GM12878 (cell line): ENCODE measurements at regions not wholly inside any gene's neighbourhood (a gene's known extent, or its start where the extent isn't known, plus 50 kb on each side); places are given as distances from the start of the nearest gene placed in this dataset.

Source experiments
- ATAC-seq: fragments of 200-7000 bp; cut with Tn5 transposase; 3 replicates; pipeline ENCODE4 v1.9.1; 2020; ENCODE audit warnings: mild to moderate bottlenecking, moderate library complexity
- BruUV-seq: library from RNA; stranded (reverse); fragments of 400-500 nt; replicated peaks from 2 replicates; lab custom pipeline; 2021; lab: Mats Ljungman, UMichigan
- CTCF ChIA-PET: fragments of 300-600 bp; sonication (Branson Sonifier 250); formaldehyde crosslinking; extraction: SDS; loops from one replicate; lab custom pipeline; 2021; ENCODE audit warnings: inconsistent platforms; lab: Yijun Ruan, JAX
- POLR2A ChIA-PET: fragments of 350-600 bp; formaldehyde crosslinking; extraction: SDS; loops from one replicate; lab custom pipeline; 2021; ENCODE audit warnings: inconsistent platforms; lab: Charles Lee
- RAD21 ChIA-PET: fragments of 300-600 bp; sonication (Branson Sonifier 250); formaldehyde crosslinking; loops from one replicate; lab custom pipeline; 2023; ENCODE audit warnings: antibody characterized with exemption; ENCODE audit not compliant: unreplicated experiment; lab: Charles Lee
- SMC1A ChIA-PET: fragments of 300-600 bp; sonication (Branson Sonifier 250); formaldehyde crosslinking; loops from one replicate; lab custom pipeline; 2023; ENCODE audit not compliant: unreplicated experiment, uncharacterized antibody; lab: Charles Lee
- DNase-seq: peaks from one replicate; pipeline ENCODE4 v3.0.0-alpha.2; 2011; ENCODE audit warnings: low read depth, low spot score
- FAIRE-seq: peaks from 3 replicates; lab custom pipeline; 2011; peaks lifted over from hg19 to GRCh38; lab: Jason Lieb, UNC
- H2AFZ ChIP-seq: 2 replicates; pipeline ENCODE4 v1.6.0; 2011; ENCODE audit warnings: low read depth, low read length, control low read depth; ENCODE audit not compliant: control insufficient read depth
- H3K27ac ChIP-seq: 2 replicates; pipeline ENCODE4 v1.5.1; 2011; ENCODE audit warnings: control low read depth; ENCODE audit not compliant: control insufficient read depth, insufficient read depth
- H3K27me3 ChIP-seq, 2 experiments: replicated peaks in 1 of 2; 2 replicates each; pipeline versions ENCODE4 v1.6.0 to v1.6.1; 2011; ENCODE audit warnings: low read length in 1 of 2; ENCODE audit not compliant: control insufficient read depth in 2 of 2, insufficient read depth in 2 of 2
- H3K36me3 ChIP-seq, 2 experiments: 2 replicates each; pipeline ENCODE4 v1.5.1; 2011; ENCODE audit warnings: low read length in 1 of 2; ENCODE audit not compliant: control insufficient read depth in 2 of 2, insufficient read depth in 2 of 2
- H3K4me1 ChIP-seq: 2 replicates; pipeline ENCODE4 v1.6.1; 2011; ENCODE audit warnings: mild to moderate bottlenecking, low read length, moderate library complexity, mixed read lengths; ENCODE audit not compliant: control insufficient read depth, insufficient read depth
- H3K4me2 ChIP-seq: 2 replicates; pipeline ENCODE4 v1.6.0; 2011; ENCODE audit warnings: control low read depth; ENCODE audit not compliant: control insufficient read depth, insufficient read depth
- H3K4me3 ChIP-seq: fragments of 200-600 bp; sonication (generic); 2 replicates; pipeline ENCODE4 v1.5.1; 2016
- H3K79me2 ChIP-seq: 2 replicates; pipeline ENCODE4 v1.6.0; 2011; ENCODE audit warnings: low read length; ENCODE audit not compliant: control insufficient read depth, insufficient read depth
- H3K9ac ChIP-seq: 2 replicates; pipeline ENCODE4 v1.8.0; 2011; ENCODE audit warnings: low read length, control low read depth, mixed read lengths; ENCODE audit not compliant: control insufficient read depth, insufficient read depth
- H3K9me3 ChIP-seq: replicated peaks from 3 replicates; pipeline ENCODE4 v1.5.1; 2011; ENCODE audit warnings: mild to moderate bottlenecking, low read length; ENCODE audit not compliant: control insufficient read depth, insufficient read depth
- H4K20me1 ChIP-seq: 2 replicates; pipeline ENCODE4 v1.6.0; 2011; ENCODE audit not compliant: control insufficient read depth, insufficient read depth
- ASH2L ChIP-seq: fragments of 300-600, 200-600 bp; sonication (generic); IDR thresholded peaks from 2 replicates; pipeline ENCODE4 v1.6.1; 2017; ENCODE audit warnings: low read depth, mild to moderate bottlenecking, borderline replicate concordance
- ATF3 ChIP-seq: IDR thresholded peaks from 2 replicates; pipeline ENCODE4 v1.6.1; 2011; ENCODE audit warnings: low read depth, mild to moderate bottlenecking, low read length, moderate library complexity, borderline replicate concordance; ENCODE audit errors: extremely low read depth
- CEBPB ChIP-seq, 2 experiments: fragments of 150-350 bp in 1 of 2; IDR thresholded peaks; 2 replicates each; pipeline ENCODE4 v1.6.1; 2012 to 2014; ENCODE audit warnings: low read depth in 2 of 2, low read length in 2 of 2, borderline replicate concordance in 1 of 2, inconsistent platforms in 1 of 2
- CREB1 ChIP-seq: IDR thresholded peaks from 2 replicates; pipeline ENCODE4 v1.6.1; 2012; ENCODE audit warnings: low read depth, mild to moderate bottlenecking, inconsistent platforms
- EP300 ChIP-seq, 2 experiments: fragments of 150-350 bp in 1 of 2; IDR thresholded peaks; 2 replicates each; pipeline ENCODE4 v1.6.1; 2011 to 2012; ENCODE audit warnings: low read depth in 2 of 2, low read length in 2 of 2, borderline replicate concordance in 1 of 2, improper control_type of control experiment in 1 of 2, inconsistent platforms in 1 of 2; ENCODE audit not compliant: control insufficient read depth in 1 of 2
- HDGF ChIP-seq: fragments of 450-650 bp; IDR thresholded peaks from 2 replicates; pipeline ENCODE4 v1.6.1; 2016; ENCODE audit warnings: antibody characterized with exemption
- JUNB ChIP-seq: IDR thresholded peaks from 2 replicates; pipeline ENCODE4 v1.6.1; 2016; ENCODE audit warnings: antibody characterized with exemption, mild to moderate bottlenecking
- NFXL1 ChIP-seq: fragments of 450-650 bp; IDR thresholded peaks from 2 replicates; pipeline ENCODE4 v1.6.1; 2017; ENCODE audit warnings: antibody characterized with exemption, mild to moderate bottlenecking, borderline replicate concordance
- NR2C2 ChIP-seq: IDR thresholded peaks from 2 replicates; pipeline ENCODE4 v1.6.1; 2011; ENCODE audit warnings: borderline replicate concordance, low read depth; ENCODE audit not compliant: control insufficient read depth, insufficient read length
- NRF1 ChIP-seq: conservative IDR thresholded peaks from 2 replicates; pipeline ENCODE4 v1.6.1; 2011; ENCODE audit warnings: mild to moderate bottlenecking, low read depth, low read length, improper control_type of control experiment
- RAD21 ChIP-seq: IDR thresholded peaks from 2 replicates; pipeline ENCODE4 v1.6.1; 2011; ENCODE audit warnings: mild to moderate bottlenecking, low read depth, low read length, moderate library complexity; ENCODE audit not compliant: insufficient read depth
- SIX5 ChIP-seq: IDR thresholded peaks from 2 replicates; pipeline ENCODE4 v1.6.1; 2011; ENCODE audit warnings: mild to moderate bottlenecking, low read depth, low read length, moderate library complexity; ENCODE audit not compliant: severe bottlenecking
- SPI1 ChIP-seq: IDR thresholded peaks from 2 replicates; pipeline ENCODE4 v1.6.1; 2011; ENCODE audit warnings: low read depth, mild to moderate bottlenecking, low read length, moderate library complexity, borderline replicate concordance; ENCODE audit not compliant: insufficient read depth
- SUZ12 ChIP-seq: fragments of 200-600 bp; sonication (generic); IDR thresholded peaks from one replicate; pipeline ENCODE4 v1.6.1; 2018; ENCODE audit warnings: antibody characterized with exemption, mild to moderate bottlenecking; ENCODE audit not compliant: unreplicated experiment
- TAF1 ChIP-seq: IDR thresholded peaks from 2 replicates; pipeline ENCODE4 v1.6.1; 2011; ENCODE audit warnings: mild to moderate bottlenecking, low read depth, low read length, borderline replicate concordance
- TCF7 ChIP-seq: IDR thresholded peaks from 2 replicates; pipeline ENCODE4 v1.6.1; 2014; ENCODE audit warnings: antibody characterized with exemption, borderline replicate concordance
- ZBTB4 ChIP-seq: fragments of 450-650 bp; formaldehyde crosslinking; IDR thresholded peaks from 2 replicates; pipeline ENCODE4 v1.4.0; 2022; ENCODE audit warnings: mild to moderate bottlenecking, moderate library complexity
- ZNF217 ChIP-seq: fragments of 450-650 bp; IDR thresholded peaks from 2 replicates; pipeline ENCODE4 v1.6.1; 2017; ENCODE audit warnings: antibody characterized with exemption, mild to moderate bottlenecking
- WGBS: methylation state at CpG from one replicate; pipeline ENCODE4 v1.1.6; 2016; ENCODE audit warnings: low lambda C conversion rate; ENCODE audit not compliant: insufficient replicate concordance, insufficient coverage; ENCODE audit errors: missing lambda C conversion rate; 5-methylcytosine and 5-hydroxymethylcytosine counted together
- in situ Hi-C: fragments of 300-500 bp; cut with MboI; formaldehyde crosslinking; loops from 9 replicates; pipeline ENCODE4 v1.14.3; 2018; ENCODE audit warnings: mixed read lengths
- intact Hi-C: fragments of 100-400 bp; cut with micrococcal nuclease; formaldehyde crosslinking; loops from one replicate; pipeline ENCODE4 v1.14.2; 2022; ENCODE audit not compliant: unreplicated experiment
- TF ChIP-seq, protein P1 (sequence below): IDR thresholded peaks from 2 replicates; pipeline ENCODE4 v1.6.1; 2012; ENCODE audit warnings: low read depth, low read length, improper control_type of control experiment

GRCh38 chr5:34551911-34552433, 104.2 kb upstream of the RAI14 start:
- in situ Hi-C loops = no loop called here
- Histone ChIP-seq H3K36me3 (no peaks in the 10 kb centered on the region), H2AFZ (no peak overlapping the region), H3K4me1 (no peaks in the 10 kb centered on the region)
- WGBS = 53% methylated on average over 4 of the region's 4 CpGs
- TF ChIP-seq EP300 (IDR thresholded peaks at IDR 0.05; ENCODE audit: borderline replicate concordance in 1 of 2, control insufficient read depth in 1 of 2, low read depth in 2 of 2, low read length in 2 of 2) (no peak), TAF1 (no peak), RAD21 (no peak), SIX5 (no peak), NFXL1 (no peak), ZNF217 (no peak), HDGF (no peak), ATF3 (no peak), CEBPB (IDR thresholded peaks at IDR 0.05; ENCODE audit: borderline replicate concordance in 1 of 2, low read depth in 2 of 2, low read length in 2 of 2) (no peak), SUZ12 (no peak), TCF7 (no peak), NRF1 (no peak), NR2C2 (no peak), SPI1 (no peak), CREB1 (no peak), ASH2L (no peak), JUNB (no peak), ZBTB4 (CRISPR knock-in tag) (no peak)
- TF ChIP-seq, protein P1, sequence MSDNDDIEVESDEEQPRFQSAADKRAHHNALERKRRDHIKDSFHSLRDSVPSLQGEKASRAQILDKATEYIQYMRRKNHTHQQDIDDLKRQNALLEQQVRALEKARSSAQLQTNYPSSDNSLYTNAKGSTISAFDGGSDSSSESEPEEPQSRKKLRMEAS = no peak
- TF ChIP-seq, all 136 proteins: peak for 0
- intact Hi-C loops = no loop called here
- H3K27ac ChIP-seq = no peak overlapping the region
- no peak for DNase-seq
- no peaks in the 10 kb centered on the region for H4K20me1 ChIP-seq
- H3K79me2 ChIP-seq = no peaks in the 10 kb centered on the region
- no peak overlapping the region for H3K4me2 ChIP-seq
- ChIA-PET POLR2A (no interaction called here), RAD21 (no interaction called here), CTCF (no interaction called here), SMC1A (no interaction called here)
- no peaks in the 10 kb centered on the region for H3K27me3 ChIP-seq
- no peak for ATAC-seq
- no peak overlapping the region for H3K9ac ChIP-seq
- no peak overlapping the region for H3K4me3 ChIP-seq
- H3K9me3 ChIP-seq = no peaks in the 10 kb centered on the region; the same call in 2 of the 3 replicates
- no TSS peak for BruUV-seq
- no peak for FAIRE-seq
